Muscle of arm (tissue), 1 donor: ENCODE measurements at regions not wholly inside any gene's neighbourhood (a gene's known extent, or its start where the extent isn't known, plus 50 kb on each side); places are given as distances from the start of the nearest gene placed in this dataset.

Experiments
- DNase-seq: peaks from one replicate; pipeline ENCODE4 v3.0.0-alpha.2; 2013

GRCh38 chr2:19809206-19809605 lies 92.6 kb downstream of the TTC32 start:
- DNase-seq: no peak

DNA sequence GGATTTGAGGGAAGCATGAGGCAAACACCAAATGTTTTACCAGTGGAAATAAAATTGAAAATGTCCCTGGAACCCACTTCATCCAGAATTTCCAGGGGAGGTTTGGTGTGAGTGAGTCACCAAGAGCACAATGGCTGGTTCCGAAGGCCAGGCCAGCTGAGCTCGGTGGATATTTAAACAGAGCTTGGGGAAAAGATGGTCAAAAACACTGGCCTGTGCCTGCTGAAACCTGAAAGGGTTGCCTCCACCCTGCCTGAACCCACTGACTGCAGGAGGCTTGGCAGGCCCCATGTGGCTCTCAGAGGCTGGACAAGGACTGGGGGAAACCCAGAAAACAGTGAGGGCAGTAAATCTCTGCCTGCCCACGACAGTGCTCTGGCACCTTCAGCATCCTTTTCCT lies 93.9 kb downstream of the TTC32 start:
- DNase-seq: no peak

DNA sequence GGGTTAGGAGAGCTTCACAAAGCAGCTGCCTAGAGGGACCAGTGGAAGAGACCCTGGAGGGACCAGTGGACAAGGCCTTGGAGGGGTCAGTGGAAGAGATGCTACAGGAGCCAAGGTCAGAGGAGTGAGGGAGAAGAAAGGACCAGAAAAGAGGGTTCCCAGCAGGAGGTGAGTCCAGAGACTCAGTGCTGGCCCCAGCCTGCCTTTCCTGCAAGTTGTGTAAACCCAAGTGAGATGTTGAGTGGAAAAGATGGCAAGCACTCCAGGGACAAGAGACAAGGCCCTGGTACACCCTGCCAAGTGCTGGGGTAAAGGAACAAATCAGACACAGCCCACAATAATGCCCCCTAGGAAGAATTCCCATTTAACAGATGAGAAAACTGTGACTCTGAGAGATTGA lies 94.4 kb downstream of the TTC32 start:
- DNase-seq: no peak

DNA sequence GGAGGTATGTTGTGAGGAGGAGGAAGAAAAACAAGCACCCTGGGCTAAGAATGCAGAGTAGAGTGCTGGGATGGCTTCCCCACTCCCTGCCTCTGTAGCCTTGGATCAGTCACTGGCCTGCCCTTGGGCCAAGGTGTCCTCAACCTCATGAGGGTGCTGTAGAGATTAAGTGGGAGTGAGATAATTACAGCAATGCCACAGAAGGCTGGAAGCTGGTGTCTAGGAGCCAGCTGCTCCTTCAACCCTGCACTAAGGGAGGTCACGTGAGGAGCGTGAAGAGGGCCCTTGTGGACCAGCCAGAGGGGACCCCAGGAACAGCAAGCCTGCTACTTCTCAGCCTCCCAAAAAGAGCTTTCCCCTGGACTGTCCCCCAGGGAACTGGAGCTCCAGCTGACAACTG lies 95.2 kb downstream of the TTC32 start:
- no peak for DNase-seq

DNA sequence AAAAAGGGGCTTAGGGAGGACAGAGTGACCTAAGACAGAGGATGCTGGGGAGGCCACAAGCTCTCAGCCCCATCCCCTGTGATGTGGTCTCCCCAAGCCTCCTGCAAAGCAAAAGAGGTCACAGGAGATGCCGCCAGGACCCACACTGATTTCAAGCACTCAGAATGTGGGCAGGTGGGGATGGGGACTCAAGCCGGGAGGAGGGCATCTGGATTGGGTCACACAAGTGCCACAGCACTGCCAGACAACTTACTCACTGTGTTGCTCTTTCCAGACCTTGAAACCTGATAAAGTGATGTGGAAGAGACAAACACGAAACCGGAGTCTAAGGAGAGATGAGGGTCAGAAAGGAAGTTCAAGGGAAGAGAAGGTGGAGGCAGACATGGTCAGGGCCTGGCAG lies 95.7 kb downstream of the TTC32 start:
- no peak for DNase-seq

GRCh38 chr2:19805266-19805665 lies 96.5 kb downstream of the TTC32 start:
- no peak for DNase-seq

DNA sequence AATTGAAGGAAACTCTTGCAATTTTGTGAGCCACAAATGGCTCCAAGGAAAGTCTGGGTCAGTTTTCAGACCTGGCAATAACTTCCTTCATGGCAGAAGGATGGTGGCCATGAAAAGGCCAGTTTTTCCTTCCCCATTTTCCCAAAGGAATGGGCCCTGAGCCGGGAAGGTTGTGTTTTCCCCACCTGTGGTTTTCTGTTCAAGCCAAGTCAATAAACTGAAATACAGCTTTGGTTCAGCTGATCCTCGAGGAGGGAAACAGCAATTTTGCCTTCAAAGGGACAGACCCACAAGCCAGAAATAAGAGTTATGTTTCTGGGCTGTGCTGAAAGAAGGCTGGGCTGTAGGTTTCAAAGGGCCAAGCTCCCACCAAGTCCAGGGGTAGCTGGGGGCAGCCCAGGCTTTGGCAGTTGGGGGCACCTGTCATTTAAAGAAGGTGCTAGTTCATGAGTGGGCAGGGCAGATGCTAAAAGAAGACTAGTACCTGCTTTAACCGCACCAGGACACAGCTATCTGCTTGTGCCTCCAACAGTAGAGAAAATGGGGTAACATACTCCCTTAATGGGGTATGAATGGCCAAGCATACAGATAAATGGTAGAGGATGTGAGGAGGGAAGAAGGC lies 97.0 kb downstream of the TTC32 start:
- DNase-seq: no peak

DNA sequence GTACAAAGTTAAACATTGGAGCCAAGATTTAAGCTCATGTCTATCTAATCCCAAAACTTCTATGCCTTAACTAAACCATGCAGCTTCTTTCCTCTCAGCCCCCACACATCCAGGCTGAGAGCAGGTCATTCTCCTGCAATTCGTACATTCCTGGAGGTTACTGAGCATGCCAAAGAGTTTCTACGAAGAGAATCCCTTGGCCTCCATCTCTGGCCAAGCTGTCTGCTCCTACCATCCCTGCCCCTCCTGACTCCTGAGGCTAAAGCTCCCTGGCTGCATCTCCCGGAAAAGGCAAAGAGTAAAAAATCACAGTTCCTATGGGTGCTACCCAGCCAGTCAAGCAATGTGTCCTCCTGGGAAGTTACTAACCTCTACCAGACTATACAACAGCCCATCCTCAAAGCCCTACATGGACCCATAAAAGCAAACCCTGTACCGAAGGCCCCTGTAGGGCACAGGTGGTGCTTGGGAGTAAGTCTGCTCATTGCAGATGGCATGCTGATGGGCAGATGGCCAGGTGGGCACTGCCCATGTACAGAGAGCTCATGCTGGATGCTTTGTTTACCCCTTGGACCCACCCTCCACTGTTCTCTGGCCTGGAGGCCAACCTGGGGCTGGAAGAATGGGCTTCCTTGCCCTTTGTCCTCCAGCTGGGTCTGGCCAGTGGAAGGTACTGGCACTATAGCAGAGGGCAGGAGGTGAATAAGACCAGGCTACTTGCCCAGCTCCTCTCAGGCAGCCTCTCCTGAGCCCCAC lies 99.5 kb downstream of the TTC32 start:
- no peak for DNase-seq

GRCh38 chr2:19801367-19802080 lies 100.3 kb downstream of the TTC32 start:
- DNase-seq: peak; percentile 56

DNA sequence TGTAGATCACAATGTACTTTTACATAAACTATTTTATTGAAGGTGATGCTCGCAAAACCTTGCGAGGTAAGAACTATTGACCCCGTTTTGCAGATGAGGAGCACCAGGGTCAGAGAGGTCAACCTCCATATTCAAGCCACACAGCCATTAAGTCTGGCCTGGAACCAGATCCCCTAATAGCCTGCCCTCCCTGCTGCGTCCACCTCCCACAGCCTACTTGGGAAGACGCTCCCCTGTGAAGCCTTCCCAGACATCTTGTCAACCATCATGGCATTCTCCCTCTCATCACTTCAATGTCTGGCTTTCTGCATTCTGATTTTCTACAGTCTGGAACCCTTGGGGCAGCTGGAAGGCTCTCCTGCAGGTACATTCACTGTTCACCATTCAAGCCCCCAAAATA lies 101.0 kb downstream of the TTC32 start:
- DNase-seq: no peak

GRCh38 chr2:19799881-19800780 lies 101.7 kb downstream of the TTC32 start:
- no peak for DNase-seq

- DNase-seq: no peak
Observed at GRCh38 chr2:19797871-19798270, 103.9 kb downstream of the TTC32 start.

GRCh38 chr2:19797243-19797810 lies 104.5 kb downstream of the TTC32 start:
- DNase-seq: no peak

DNA sequence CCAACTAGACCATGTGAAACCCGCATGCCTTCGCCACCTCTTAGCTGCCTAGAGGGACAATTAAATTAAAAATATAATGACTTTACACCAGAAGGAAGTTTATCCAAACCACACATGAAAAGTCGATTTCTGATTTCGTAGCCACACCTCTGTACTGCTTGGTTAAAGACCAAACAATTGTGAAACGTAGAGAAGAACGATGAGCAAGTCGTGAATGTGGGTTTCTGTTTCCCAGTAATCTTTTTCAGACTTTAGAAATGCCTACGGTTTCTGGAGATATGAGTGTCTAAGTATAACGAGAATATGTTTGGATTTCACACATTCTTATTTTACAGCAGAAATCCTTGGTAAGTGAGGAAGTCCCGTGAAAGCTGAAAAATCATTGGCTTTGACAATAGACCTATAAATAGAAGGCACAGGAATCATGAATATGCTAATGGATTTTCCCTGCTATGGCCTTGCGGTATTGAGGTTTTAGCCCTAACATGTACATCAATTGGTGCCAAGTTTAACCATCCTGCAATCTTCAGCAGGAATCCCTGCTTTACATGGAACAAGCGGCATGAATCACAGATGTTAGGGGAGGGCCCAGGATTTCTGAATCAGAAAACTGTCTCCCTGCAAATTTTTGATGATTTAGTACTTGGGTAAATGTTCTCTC lies 105.6 kb downstream of the TTC32 start:
- no peak for DNase-seq

GRCh38 chr2:19793132-19793750 lies 108.5 kb downstream of the TTC32 start:
- DNase-seq: no peak

- no peak for DNase-seq
Observed at GRCh38 chr2:19790291-19790690, 111.5 kb downstream of the TTC32 start.

GRCh38 chr2:19787134-19787533 lies 114.6 kb downstream of the TTC32 start:
- no peak for DNase-seq

- DNase-seq: no peak
Observed at GRCh38 chr2:19786408-19787058, 115.2 kb downstream of the TTC32 start.

DNA sequence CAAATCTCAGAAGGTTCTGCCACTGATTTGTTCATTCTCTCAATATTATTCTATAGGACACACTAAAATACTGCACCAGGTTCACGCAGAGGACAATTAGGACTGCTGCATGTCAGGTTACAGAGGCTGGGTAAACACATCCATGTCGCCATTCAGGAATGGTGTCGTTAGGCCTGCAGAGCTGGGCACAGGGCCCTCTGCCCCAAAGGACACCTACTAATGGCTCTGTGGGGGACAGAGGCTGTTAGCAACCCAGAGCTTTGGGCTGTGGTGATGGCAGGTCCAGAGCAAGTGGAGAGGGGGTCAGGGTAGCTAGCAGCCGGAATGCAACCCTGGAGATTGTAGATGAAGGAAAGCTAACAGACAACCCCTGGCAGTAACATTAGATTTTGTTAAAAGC lies 115.9 kb downstream of the TTC32 start:
- DNase-seq: no peak

DNA sequence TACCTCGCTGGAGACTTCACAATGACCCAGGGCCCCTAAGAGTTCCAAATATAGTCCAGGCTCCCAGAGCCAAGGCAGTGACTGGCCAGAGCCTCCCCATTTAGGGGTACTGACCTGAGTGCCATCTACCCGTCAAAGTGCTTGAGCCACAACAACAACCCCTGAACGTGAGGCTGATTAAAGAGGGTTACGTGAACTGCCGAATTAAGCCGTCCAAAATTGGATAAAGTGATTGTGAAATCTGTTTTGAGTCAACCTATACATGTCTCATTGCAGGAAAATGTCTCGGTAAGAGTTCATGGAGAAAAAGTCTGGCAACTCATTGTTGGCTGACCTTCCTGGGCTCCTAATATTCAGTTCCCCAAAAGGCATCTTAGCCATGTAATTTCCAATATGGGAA lies 116.3 kb downstream of the TTC32 start:
- DNase-seq: no peak
